ENCODE measurements at regions not wholly inside any gene's neighbourhood (a gene's known extent, or its start where the extent isn't known, plus 50 kb on each side); places are given as distances from the start of the nearest gene placed in this dataset.
"Not testable (repeated sequence)": the region's sequence is repeated elsewhere in the genome, so short reads cannot be mapped to it uniquely, and the experiment has no call there.

GRCh38 chr13:82165396-82166174 lies 1716.7 kb downstream of the SLITRK1 start:
- Histone ChIP-seq H3K9me3 (no peaks in the 10 kb centered on the region), H3K27me3 (no peaks in the 10 kb centered on the region), H3K36me3 (no peaks in the 10 kb centered on the region), H3K4me3 (no peak overlapping the region), H3K4me1 (no peaks in the 10 kb centered on the region), H3K27ac (no peak overlapping the region), H3K9ac (ENCODE audit: low read depth in 2 of 2, low read length in 2 of 2) (no peak overlapping the region)
- intact Hi-C loops (cut with DNase I), result no loop called here
- no peak for TF ChIP-seq CTCF (IDR thresholded peaks at IDR 0.05)
- DNase-seq, result no peak

- H3K36me3 ChIP-seq; DNase-seq; H3K4me3 ChIP-seq; H3K9ac ChIP-seq (ENCODE audit: low read depth in 2 of 2, low read length in 2 of 2); H3K4me1 ChIP-seq; H3K9me3 ChIP-seq; H3K27ac ChIP-seq; intact Hi-C loops (cut with DNase I); H3K27me3 ChIP-seq: not testable (repeated sequence)
Measured at GRCh38 chr13:82164780-82165395, 1717.4 kb downstream of the SLITRK1 start.

- Histone ChIP-seq H3K36me3 (no peaks in the 10 kb centered on the region), H3K9me3 (peaks cover 4% of the 10 kb centered on the region), H3K27me3 (no peaks in the 10 kb centered on the region), H3K27ac (no peak overlapping the region), H3K4me1 (no peaks in the 10 kb centered on the region), H3K9ac (ENCODE audit: low read depth in 2 of 2, low read length in 2 of 2) (no peak overlapping the region), H3K4me3 (no peak overlapping the region)
- TF ChIP-seq CTCF (IDR thresholded peaks at IDR 0.05), result no peak
- intact Hi-C loops (cut with DNase I), result no loop called here
- no peak for DNase-seq
Measured at GRCh38 chr13:82147526-82147925, 1734.7 kb downstream of the SLITRK1 start.

- no peak overlapping the region for H3K4me3 ChIP-seq
- no peak overlapping the region for H3K9ac ChIP-seq (ENCODE audit: low read depth in 2 of 2, low read length in 2 of 2)
- TF ChIP-seq CTCF (IDR thresholded peaks at IDR 0.05), result no peak
- DNase-seq, result no peak
- H3K4me1 ChIP-seq, result no peaks in the 10 kb centered on the region
- H3K36me3 ChIP-seq, result no peaks in the 10 kb centered on the region
- no peaks in the 10 kb centered on the region for H3K27me3 ChIP-seq
- H3K27ac ChIP-seq, result no peak overlapping the region
- intact Hi-C loops (cut with DNase I), result no loop called here
- H3K9me3 ChIP-seq, result no peaks in the 10 kb centered on the region
Measured at GRCh38 chr13:82136880-82137279, 1745.4 kb downstream of the SLITRK1 start.

- Histone ChIP-seq H3K4me1 (no peaks in the 10 kb centered on the region), H3K27ac (no peak overlapping the region), H3K27me3 (no peaks in the 10 kb centered on the region), H3K36me3 (no peaks in the 10 kb centered on the region), H3K9me3 (no peaks in the 10 kb centered on the region), H3K9ac (ENCODE audit: low read depth in 2 of 2, low read length in 2 of 2) (no peak overlapping the region), H3K4me3 (no peak overlapping the region)
- no peak for TF ChIP-seq CTCF (IDR thresholded peaks at IDR 0.05)
- DNase-seq, result no peak
- intact Hi-C loops (cut with DNase I), result no loop called here
Measured at GRCh38 chr13:82129281-82129680, 1753.0 kb downstream of the SLITRK1 start.

GRCh38 chr13:82118589-82118988 lies 1763.7 kb downstream of the SLITRK1 start:
- no peaks in the 10 kb centered on the region for H3K27me3 ChIP-seq
- no peaks in the 10 kb centered on the region for H3K36me3 ChIP-seq
- no peak for TF ChIP-seq CTCF (IDR thresholded peaks at IDR 0.05)
- no peak for DNase-seq
- H3K27ac ChIP-seq, result no peak overlapping the region
- H3K9ac ChIP-seq (ENCODE audit: low read depth in 2 of 2, low read length in 2 of 2), result no peak overlapping the region
- intact Hi-C loops (cut with DNase I), result no loop called here
- no peak overlapping the region for H3K4me3 ChIP-seq
- no peaks in the 10 kb centered on the region for H3K4me1 ChIP-seq
- H3K9me3 ChIP-seq, result no peaks in the 10 kb centered on the region

Data from colonic mucosa (tissue), 4 donors.